ENCODE measurements at regions not wholly inside any gene's neighbourhood (a gene's known extent, or its start where the extent isn't known, plus 50 kb on each side); places are given as distances from the start of the nearest gene placed in this dataset.

- TF ChIP-seq POLR2AphosphoS5 (IDR thresholded peaks at IDR 0.05; ENCODE audit: low read depth, low read length) (no peak), TAF1 (IDR thresholded peaks at IDR 0.05; ENCODE audit: borderline replicate concordance, low read depth, low read length) (no peak), POLR2A (IDR thresholded peaks at IDR 0.05; ENCODE audit: low read depth, low read length) (no peak)
- FAIRE-seq (no peak), DNase-seq (ENCODE audit: insufficient read length) (no peak)
Measured at GRCh38 chr10:3723766-3724165, 61.2 kb downstream of the KLF6 start.

- DNase-seq (ENCODE audit: insufficient read length) (no peak), FAIRE-seq (no peak)
- no peak for TF ChIP-seq TAF1 (IDR thresholded peaks at IDR 0.05; ENCODE audit: borderline replicate concordance, low read depth, low read length)
- no peak for TF ChIP-seq POLR2AphosphoS5 (IDR thresholded peaks at IDR 0.05; ENCODE audit: low read depth, low read length)
- TF ChIP-seq POLR2A (IDR thresholded peaks at IDR 0.05; ENCODE audit: low read depth, low read length) = no peak
Measured at GRCh38 chr10:3720228-3721019, 64.6 kb downstream of the KLF6 start.

GRCh38 chr10:3719024-3719843, 65.8 kb downstream of the KLF6 start:
- no peak for TF ChIP-seq POLR2AphosphoS5 (IDR thresholded peaks at IDR 0.05; ENCODE audit: low read depth, low read length)
- TF ChIP-seq TAF1 (IDR thresholded peaks at IDR 0.05; ENCODE audit: borderline replicate concordance, low read depth, low read length) = no peak
- TF ChIP-seq POLR2A (IDR thresholded peaks at IDR 0.05; ENCODE audit: low read depth, low read length) = no peak
- FAIRE-seq = no peak
- DNase-seq (ENCODE audit: insufficient read length) = no peak

GRCh38 chr10:3716093-3716492, 68.9 kb downstream of the KLF6 start:
- FAIRE-seq = no peak
- DNase-seq (ENCODE audit: insufficient read length) = no peak
- TF ChIP-seq POLR2AphosphoS5 (IDR thresholded peaks at IDR 0.05; ENCODE audit: low read depth, low read length) (no peak), POLR2A (IDR thresholded peaks at IDR 0.05; ENCODE audit: low read depth, low read length) (no peak), TAF1 (IDR thresholded peaks at IDR 0.05; ENCODE audit: borderline replicate concordance, low read depth, low read length) (no peak)

GRCh38 chr10:3714967-3715366, 70.0 kb downstream of the KLF6 start:
- TF ChIP-seq POLR2A (IDR thresholded peaks at IDR 0.05; ENCODE audit: low read depth, low read length) (no peak), TAF1 (IDR thresholded peaks at IDR 0.05; ENCODE audit: borderline replicate concordance, low read depth, low read length) (no peak)
- FAIRE-seq = no peak
- DNase-seq (ENCODE audit: insufficient read length) = no peak

GRCh38 chr10:3714531-3714930, 70.5 kb downstream of the KLF6 start:
- no peak for FAIRE-seq
- TF ChIP-seq POLR2AphosphoS5 (IDR thresholded peaks at IDR 0.05; ENCODE audit: low read depth, low read length) (no peak), TAF1 (IDR thresholded peaks at IDR 0.05; ENCODE audit: borderline replicate concordance, low read depth, low read length) (no peak), POLR2A (IDR thresholded peaks at IDR 0.05; ENCODE audit: low read depth, low read length) (no peak)
- DNase-seq (ENCODE audit: insufficient read length) = no peak

GRCh38 chr10:3712707-3713106, 72.3 kb downstream of the KLF6 start:
- TF ChIP-seq POLR2AphosphoS5 (IDR thresholded peaks at IDR 0.05; ENCODE audit: low read depth, low read length) (no peak), TAF1 (IDR thresholded peaks at IDR 0.05; ENCODE audit: borderline replicate concordance, low read depth, low read length) (no peak)
- DNase-seq (ENCODE audit: insufficient read length) (no peak), FAIRE-seq (no peak)

GRCh38 chr10:3711918-3712317, 73.1 kb downstream of the KLF6 start:
- DNase-seq (ENCODE audit: insufficient read length) (no peak), FAIRE-seq (no peak)
- TF ChIP-seq TAF1 (IDR thresholded peaks at IDR 0.05; ENCODE audit: borderline replicate concordance, low read depth, low read length) = no peak
- no peak for TF ChIP-seq POLR2AphosphoS5 (IDR thresholded peaks at IDR 0.05; ENCODE audit: low read depth, low read length)
- TF ChIP-seq POLR2A (IDR thresholded peaks at IDR 0.05; ENCODE audit: low read depth, low read length) = no peak

GRCh38 chr10:3710764-3711163, 74.2 kb downstream of the KLF6 start:
- TF ChIP-seq POLR2AphosphoS5 (IDR thresholded peaks at IDR 0.05; ENCODE audit: low read depth, low read length) (no peak), POLR2A (IDR thresholded peaks at IDR 0.05; ENCODE audit: low read depth, low read length) (no peak)
- no peak for FAIRE-seq
- DNase-seq (ENCODE audit: insufficient read length) = no peak

- TF ChIP-seq POLR2AphosphoS5 (IDR thresholded peaks at IDR 0.05; ENCODE audit: low read depth, low read length) = no peak
- TF ChIP-seq TAF1 (IDR thresholded peaks at IDR 0.05; ENCODE audit: borderline replicate concordance, low read depth, low read length) = no peak
- no peak for TF ChIP-seq POLR2A (IDR thresholded peaks at IDR 0.05; ENCODE audit: low read depth, low read length)
- FAIRE-seq = no peak
Measured at GRCh38 chr10:3709456-3710060, 75.5 kb downstream of the KLF6 start.

GRCh38 chr10:3708852-3709251, 76.2 kb downstream of the KLF6 start:
- TF ChIP-seq TAF1 (IDR thresholded peaks at IDR 0.05; ENCODE audit: borderline replicate concordance, low read depth, low read length) = no peak
- no peak for TF ChIP-seq POLR2A (IDR thresholded peaks at IDR 0.05; ENCODE audit: low read depth, low read length)
- no peak for TF ChIP-seq POLR2AphosphoS5 (IDR thresholded peaks at IDR 0.05; ENCODE audit: low read depth, low read length)
- DNase-seq (ENCODE audit: insufficient read length) = no peak
- no peak for FAIRE-seq

More at GRCh38 chr10:3709456-3710060, 75.5 kb downstream of the KLF6 start:
- no peak for DNase-seq (ENCODE audit: insufficient read length)

All from GM12892 (cell line).